PC-3 (cell line): ENCODE measurements at regions not wholly inside any gene's neighbourhood (a gene's known extent, or its start where the extent isn't known, plus 50 kb on each side); places are given as distances from the start of the nearest gene placed in this dataset.

Experiments
- EZH2 ChIP-seq: fragments of 300-600 bp; sonication (generic); IDR thresholded peaks from one replicate; pipeline ENCODE4 v1.6.1; 2017; ENCODE audit warnings: antibody characterized with exemption, mild to moderate bottlenecking, low read length; ENCODE audit not compliant: unreplicated experiment
- EZH2phosphoT487 ChIP-seq: fragments of 300-600 bp; sonication (generic); IDR thresholded peaks from 2 replicates; pipeline ENCODE4 v1.6.1; 2018; ENCODE audit warnings: mild to moderate bottlenecking, antibody characterized with exemption, low read length, borderline replicate concordance
- TF ChIP-seq, protein P1 (sequence below): fragments of 300-600 bp; sonication (generic); conservative IDR thresholded peaks from 2 replicates; pipeline ENCODE4 v1.5.1; 2017; ENCODE audit warnings: antibody characterized with exemption, low read depth, mild to moderate bottlenecking, low read length

DNA sequence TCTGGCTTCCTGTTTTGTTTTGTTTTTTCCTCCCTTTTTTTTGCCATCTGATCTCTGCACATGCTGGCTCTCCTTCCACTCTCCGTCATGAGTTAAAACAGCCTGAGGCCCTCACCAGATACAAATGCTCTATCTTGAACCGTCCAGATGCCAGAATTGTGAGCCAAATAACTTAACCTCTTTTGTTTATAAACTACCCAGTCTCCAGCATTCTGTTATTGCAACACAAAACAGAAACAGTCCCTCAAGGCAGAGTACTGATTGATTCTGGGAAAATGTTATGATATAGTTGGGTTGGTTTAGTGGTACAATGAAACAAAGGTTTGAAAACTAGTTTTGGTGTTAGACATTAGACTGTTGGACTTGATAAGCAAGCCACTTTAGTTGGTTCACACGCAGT, 1390.0 kb upstream of the RAG2 start:
- TF ChIP-seq, protein P1, sequence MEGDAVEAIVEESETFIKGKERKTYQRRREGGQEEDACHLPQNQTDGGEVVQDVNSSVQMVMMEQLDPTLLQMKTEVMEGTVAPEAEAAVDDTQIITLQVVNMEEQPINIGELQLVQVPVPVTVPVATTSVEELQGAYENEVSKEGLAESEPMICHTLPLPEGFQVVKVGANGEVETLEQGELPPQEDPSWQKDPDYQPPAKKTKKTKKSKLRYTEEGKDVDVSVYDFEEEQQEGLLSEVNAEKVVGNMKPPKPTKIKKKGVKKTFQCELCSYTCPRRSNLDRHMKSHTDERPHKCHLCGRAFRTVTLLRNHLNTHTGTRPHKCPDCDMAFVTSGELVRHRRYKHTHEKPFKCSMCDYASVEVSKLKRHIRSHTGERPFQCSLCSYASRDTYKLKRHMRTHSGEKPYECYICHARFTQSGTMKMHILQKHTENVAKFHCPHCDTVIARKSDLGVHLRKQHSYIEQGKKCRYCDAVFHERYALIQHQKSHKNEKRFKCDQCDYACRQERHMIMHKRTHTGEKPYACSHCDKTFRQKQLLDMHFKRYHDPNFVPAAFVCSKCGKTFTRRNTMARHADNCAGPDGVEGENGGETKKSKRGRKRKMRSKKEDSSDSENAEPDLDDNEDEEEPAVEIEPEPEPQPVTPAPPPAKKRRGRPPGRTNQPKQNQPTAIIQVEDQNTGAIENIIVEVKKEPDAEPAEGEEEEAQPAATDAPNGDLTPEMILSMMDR = no peak
- TF ChIP-seq EZH2 (no peak), EZH2phosphoT487 (no peak)
